A549 (cell line): ENCODE measurements at regions not wholly inside any gene's neighbourhood (a gene's known extent, or its start where the extent isn't known, plus 50 kb on each side); places are given as distances from the start of the nearest gene placed in this dataset.

ENCODE experiments used
- CTCF ChIP-seq: fragments of >200 bp; sonication (Bioruptor Twin); formaldehyde crosslinking; IDR thresholded peaks from 3 replicates; pipeline ENCODE4 v1.5.1; 2016
- HDAC2 ChIP-seq: fragments of 200-600 bp; sonication (generic); IDR thresholded peaks from 2 replicates; pipeline ENCODE4 v1.6.1; 2016

GRCh38 chr1:82154219-82154970 is 353.7 kb downstream of the ADGRL2 start:
- no peak for TF ChIP-seq CTCF
- no peak for TF ChIP-seq HDAC2
